GM11168 (cell line): ENCODE measurements at regions not wholly inside any gene's neighbourhood (a gene's known extent, or its start where the extent isn't known, plus 50 kb on each side); places are given as distances from the start of the nearest gene placed in this dataset.
"Not testable (repeated sequence)": the region's sequence is repeated elsewhere in the genome, so short reads cannot be mapped to it uniquely, and the experiment has no call there.

Experiments used
- in situ Hi-C: fragments of 300-500 bp; cut with MboI; formaldehyde crosslinking; loops from one replicate; pipeline ENCODE4 v1.12.0; 2022; ENCODE audit warnings: low sequenced_read_pairs; ENCODE audit not compliant: unreplicated experiment

DNA sequence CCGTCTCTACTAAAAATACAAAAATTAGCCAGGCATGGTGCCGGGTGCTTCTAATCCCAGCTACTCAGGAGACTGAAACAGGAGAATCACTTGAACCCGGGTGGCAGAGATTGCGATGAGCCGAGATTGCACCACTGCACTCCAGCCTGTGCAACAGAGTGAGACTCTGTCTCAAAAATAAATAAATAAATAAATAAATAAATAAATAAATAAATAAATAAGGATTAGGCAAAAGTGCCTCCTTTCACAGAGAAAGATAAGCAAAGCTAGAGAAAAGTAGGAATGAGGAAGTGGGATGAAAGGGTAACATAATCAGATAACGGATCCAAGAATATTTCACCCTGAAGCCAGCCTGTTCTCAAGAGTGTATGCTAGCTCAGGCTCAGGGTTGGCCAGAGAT lies 869.6 kb upstream of the AUTS2 start:
- in situ Hi-C loops = not testable (repeated sequence)

DNA sequence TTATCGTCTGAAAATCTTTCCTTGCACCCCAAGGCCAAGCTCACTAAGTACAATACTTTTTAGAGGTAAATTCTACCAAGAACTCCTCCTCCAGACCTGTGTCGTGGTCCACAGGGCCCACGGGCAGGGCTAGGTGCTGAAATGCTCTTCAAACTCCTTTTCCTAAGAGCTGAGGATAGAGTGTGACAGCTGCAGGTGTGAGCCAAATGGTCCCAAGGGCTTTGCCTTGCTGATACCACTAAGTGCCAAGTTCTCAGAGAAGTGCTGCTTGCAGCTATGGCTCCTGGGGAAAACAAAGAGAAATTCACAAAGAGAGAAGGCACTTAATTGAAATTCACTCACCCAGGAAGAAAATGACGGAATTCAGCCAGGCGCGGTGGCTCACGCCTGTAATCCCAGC lies 868.9 kb upstream of the AUTS2 start:
- in situ Hi-C loops = no loop called here

DNA sequence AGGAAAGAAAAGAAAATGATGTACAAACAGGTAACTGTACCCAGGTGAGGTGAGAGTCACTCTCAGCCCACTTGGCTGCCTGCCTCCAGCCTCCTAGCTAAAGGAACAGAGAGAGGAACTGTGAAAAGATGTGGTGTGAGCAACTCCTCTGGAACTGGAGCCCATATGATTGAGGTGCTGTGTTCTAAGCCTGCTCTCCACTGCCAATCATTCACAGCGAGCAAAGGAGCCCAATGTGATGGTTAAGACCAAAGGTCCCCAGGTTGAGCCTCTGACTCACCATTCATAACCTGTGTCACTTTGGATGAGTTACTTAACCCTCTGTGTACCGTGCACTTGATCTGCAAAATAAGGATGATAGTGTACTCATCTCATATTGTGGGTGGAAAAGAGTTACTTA lies 868.1 kb upstream of the AUTS2 start:
- in situ Hi-C loops = no loop called here

DNA sequence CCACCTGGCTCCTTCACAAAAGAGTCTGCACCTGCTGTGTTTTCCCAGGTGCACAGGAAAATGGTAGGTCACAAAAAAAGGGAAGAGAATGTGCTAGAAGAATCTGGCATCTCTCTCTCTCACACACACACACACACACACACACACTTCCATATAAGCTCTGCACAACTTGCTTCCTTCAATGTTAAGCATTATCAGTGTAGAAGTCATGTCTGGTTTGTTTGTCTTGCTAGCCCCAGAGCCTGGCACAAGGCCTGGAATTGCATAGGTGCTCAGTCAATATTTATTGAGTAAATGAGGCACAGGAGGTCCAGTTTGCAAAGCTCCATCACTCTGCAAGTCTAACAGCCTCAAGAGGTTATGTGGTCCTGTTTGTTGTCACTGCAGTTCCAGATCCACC lies 867.3 kb upstream of the AUTS2 start:
- in situ Hi-C loops = no loop called here

DNA sequence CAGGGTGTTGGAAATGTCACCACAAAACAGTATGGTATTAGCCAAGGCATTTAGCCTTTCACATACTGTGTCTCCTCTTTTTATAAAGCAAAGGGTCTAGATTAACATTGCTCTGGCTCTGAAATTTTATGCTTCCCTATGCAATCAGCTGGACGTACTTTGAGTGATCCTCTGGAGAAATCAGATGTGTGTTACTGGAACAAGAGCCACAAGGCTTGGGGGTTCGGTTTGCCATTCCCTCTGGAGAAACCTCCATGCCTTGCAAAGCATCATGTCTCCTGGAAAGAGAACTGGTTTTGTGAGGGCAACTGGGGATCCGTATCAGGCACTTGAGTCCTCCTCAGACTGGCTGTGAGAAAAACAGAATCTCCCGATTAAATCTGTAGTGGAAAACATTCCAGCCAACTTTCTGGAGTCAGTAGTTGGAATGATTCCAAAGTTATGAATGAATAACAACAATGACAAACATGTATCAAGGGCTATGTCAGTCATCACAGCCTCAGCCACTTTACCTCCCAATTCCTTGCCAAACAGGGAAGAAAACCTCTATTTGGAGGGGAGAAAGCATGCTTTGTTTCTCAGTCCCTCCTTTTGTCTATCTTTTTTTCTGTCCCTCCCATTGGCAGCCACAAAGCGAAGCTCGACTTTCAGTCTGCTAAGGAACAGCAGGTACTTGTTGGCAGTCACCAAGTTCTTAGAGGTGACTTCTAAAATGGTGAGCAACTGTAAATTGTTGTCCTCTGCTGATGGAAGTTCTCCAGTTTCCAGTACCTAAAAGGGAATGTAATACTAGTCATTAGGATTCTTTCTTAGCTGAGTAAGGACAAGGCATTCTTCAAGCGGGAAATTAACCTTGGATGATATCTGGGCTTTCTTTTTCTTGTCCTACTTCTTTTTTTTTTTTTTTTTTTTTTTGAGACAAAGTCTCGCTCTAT lies 864.8 kb upstream of the AUTS2 start:
- in situ Hi-C loops = no loop called here

DNA sequence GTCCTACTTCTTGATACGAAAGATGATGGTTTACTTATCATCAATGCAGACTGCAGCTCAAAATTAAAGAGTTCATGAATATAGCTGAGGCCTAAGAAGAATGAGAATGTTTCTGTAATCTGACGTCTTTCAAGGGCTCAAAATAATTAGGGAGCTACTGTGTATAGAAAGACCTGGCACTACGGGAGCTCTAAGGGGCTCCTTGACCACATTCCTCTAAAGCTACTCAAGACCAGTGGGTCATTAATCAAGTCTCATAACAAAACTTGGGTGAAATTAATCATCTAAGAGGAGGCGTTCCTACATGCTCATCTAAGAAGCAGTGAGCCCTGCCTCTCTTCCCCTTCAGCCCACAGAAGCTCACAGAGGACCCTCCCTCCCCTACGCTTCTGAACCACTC lies 863.8 kb upstream of the AUTS2 start:
- in situ Hi-C loops = no loop called here

DNA sequence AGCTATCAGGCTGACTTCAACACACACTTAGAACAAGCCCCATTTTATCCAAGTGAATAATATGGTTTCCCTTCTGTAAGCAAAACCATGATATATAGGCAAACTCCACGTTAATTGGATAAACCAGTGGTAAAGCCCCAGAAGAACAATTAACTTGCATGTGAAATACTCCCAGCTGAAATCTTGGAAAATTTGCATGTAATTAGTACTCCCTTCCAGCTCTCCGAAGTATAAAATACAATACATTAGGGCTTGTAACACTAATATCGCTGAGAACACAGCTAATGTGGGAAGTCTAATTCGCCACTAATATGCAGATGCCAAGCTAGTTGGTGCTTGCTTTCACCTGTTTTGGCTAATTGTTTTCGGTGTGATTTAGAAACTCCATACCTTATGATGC lies 859.0 kb upstream of the AUTS2 start:
- in situ Hi-C loops = no loop called here

DNA sequence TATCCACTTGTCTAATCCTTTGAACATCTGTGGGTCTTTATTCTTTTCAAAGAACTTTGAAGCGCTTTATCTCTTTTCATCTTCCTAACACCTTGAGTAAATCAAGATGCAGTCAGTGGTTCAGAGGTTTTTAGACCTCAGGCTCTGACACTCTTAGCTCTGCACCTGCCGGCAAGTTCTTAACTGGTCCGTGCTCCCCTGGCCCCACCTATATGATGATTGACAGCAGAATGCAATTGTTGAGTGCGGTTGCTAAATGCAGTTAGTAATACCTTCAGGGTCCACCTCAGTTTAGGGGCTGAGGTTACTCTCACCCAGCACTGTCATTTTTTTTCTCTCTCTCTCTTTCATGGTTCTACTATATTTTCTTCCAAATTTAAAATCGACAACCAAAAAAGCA lies 854.2 kb upstream of the AUTS2 start:
- in situ Hi-C loops = no loop called here

DNA sequence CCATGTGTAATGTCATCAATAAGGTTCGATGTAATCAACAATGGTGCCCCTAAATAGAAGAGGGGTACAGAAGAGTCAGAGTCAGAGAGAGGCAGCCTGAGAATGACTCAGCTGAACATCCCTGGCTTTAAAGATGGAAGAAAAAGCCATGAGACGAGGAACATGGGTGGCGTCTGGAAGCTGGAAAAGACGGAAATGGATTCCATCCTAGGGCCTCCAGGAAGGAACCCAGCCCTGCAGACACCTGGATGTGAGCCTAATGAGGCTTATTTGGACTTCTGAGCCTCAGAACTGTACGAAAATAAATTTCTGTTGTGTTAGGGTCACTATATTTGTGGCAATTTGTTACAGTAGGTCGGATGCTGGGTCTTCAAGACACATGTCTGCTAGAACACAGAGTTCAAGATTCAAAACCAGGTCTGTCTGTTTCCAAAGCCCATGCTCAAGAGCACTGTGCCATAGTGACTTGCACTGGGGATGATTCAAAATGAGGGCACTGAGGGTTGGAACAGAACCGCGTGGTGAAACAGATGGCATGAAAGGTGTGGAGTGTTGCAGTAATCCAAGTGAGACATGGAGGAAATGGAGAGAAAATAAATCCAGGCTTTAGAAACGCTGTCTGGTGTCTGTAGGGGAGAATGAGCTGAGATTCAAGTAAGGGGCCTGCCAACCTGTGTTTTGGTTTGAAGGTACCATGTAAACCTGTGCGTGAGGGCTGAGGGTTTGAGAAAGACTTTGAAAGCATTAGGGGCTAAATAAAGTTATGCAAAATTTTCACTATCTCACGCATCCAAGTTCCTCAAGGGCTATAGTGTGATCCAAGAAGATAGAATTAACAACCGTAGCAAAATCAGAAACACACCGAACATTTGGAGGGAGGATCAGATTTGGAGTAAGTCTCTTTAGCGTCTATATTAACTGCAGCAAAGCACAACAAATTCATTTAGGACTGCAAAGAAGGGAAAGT lies 849.1 kb upstream of the AUTS2 start:
- in situ Hi-C loops = no loop called here

DNA sequence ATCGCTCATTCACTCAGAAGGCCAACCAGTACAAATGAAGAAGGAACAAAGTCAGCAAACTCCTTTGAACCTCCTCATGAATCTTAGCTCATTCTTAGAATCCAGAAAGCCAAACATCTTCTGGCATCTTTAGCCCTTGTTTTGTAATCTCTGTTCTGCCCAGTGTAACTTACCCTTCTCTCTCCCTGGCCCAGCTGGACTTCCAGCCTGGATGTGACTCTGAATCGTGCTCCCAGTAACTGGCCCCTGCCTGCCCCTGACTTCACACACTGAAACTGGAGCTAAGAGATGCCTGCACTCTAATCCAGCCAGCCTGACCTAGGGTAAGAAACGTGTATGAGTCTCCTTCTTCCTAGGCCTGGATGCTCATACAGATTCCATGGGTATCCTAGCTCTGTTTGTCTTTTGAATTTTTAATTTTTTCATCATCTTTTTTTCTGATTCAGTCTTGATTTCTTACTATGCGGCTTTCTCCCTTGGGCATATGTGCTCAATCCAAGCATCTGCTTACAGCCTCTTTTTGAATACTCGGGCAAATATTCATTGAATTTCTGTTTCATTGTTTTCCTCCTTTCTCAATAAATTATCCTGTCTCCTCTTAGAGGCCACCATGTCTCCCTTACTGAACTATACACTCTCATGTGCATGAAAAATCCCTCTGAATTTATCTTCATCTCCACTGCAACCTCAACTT lies 845.6 kb upstream of the AUTS2 start:
- in situ Hi-C loops = no loop called here

DNA sequence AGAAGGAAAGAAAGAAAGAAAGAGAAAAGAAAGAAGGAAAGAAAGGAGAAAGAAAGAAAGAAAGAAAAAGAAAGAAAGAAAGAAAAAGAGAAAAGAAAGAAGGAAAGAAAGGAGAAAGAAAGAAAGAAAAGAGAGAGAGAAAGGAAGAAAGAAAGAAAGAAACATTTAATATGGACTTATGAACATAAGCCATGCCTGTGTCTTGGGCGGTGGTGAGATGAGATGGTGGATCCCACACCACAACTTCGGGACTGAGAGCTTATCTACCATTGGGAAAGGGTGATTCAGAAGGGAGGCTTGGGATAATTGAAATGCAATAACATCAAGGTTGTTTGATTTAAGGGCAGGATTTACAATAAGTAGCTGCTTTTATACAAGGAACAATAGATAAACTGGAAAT lies 843.9 kb upstream of the AUTS2 start:
- in situ Hi-C loops = no loop called here

DNA sequence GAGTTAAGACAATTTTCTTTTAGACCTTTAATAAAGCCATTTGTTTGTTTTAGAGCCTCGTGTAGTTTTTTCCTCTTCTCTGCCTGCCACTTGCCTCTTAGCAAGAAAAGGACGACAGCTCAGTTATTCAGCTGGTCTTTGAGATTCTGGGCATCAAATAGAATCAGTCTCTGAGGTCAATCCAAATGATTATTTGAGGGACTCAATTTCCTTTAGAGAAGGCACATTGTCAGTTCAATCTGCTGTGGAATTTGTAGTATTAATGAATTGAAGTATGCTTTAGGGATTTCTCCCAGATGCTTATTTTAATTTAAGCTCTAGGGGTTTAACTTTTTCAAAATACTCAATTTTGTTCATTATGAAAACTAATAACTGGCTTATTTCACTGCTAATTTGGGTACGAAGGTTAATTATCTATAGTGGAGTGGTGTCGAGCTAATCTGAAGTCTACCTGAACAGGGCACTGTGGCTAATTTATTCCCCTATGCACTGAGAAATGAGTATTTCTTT lies 841.2 kb upstream of the AUTS2 start:
- in situ Hi-C loops = no loop called here

DNA sequence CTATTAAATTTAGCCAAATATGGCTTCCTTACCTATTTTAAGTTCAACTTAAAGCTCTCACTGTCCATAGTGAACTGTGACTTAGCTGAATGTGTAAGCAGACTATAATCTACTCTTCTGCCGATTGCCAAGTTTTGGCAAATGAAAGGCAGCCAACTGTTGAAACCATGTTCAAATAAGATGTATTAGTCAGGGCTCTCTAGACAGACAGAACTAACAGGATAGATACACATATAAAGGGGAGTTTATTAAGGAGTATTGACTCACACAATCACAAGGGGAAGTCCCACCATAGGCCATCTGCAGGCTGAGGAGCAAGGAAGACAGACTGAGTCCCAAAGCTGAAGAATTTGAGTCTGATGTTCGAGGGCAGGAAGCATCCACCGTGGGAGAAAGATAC lies 837.7 kb upstream of the AUTS2 start:
- in situ Hi-C loops = no loop called here

DNA sequence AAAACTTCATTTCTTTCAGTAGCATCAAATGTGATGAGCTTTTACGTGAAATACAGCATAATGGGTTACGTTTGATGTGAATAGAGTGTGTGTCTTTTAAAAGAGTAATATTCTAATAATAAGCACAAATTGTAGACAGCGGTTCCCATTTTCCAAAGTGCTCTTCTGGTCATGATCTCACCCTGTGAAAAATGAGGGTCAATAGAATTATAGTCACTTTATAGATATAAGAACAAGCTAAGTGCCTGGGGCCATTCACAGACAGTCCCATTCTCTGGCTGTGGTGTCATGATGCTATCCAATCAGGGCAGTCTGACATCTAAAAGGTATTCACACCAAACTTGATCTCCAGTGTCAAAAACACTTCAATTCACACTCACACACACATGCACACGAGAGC lies 830.8 kb upstream of the AUTS2 start:
- in situ Hi-C loops = no loop called here

DNA sequence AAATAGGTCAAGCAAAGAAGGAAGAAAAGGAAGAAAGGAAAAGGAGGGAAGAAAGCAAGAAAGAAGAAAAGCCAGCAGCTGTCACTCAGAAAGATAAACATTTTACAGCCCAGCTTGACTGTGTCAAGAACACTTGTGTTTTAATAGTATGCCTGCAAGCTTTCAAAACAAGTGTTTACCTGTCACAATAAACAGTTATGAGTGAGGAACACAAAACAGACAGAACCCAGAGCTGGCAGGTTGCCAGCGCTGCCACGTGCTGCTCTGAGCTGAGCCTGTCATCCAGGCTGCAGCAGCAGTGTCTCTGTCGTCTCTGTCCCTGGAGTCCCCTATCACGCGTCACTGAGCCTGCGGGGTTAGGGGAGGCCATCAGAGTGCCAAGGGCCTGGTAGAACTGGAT lies 827.6 kb upstream of the AUTS2 start:
- in situ Hi-C loops = no loop called here

DNA sequence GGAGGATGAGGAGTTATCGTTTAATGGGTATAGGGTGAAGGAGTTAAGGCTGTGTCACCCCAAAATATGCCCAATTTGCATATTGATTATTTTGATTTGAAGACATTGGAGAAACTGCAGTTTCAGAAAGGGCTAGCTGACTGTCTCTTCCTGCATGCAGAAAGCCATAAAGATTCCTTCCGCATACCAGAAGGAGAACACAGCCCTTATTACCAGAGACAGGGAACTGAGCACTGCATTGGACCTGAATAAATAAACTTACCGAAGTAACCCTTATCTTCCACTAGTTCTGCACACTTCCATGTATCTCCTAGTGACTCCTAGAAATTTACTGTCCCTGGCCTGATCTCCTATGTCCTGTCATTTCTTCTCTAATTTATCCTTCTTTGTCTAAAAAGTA lies 821.9 kb upstream of the AUTS2 start:
- in situ Hi-C loops = no loop called here

DNA sequence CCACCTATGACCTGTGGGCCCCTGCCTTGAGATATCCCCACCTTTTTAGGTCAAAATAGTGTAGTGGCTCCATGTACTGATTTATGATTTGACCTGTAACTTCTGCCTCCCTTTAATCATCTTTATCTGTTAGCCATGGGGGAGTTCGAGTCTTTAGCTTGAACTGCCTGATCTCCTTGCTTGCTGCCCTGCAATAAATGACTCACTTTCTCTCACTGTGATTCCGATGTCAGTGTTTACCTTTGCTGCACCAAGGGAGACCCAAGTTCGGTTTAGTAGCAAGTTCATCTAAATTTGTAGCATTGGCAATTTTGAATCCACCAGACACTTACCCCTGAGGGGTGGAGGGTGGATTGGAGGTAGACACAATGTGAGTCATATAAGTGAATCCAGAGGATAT lies 814.6 kb upstream of the AUTS2 start:
- in situ Hi-C loops = no loop called here

DNA sequence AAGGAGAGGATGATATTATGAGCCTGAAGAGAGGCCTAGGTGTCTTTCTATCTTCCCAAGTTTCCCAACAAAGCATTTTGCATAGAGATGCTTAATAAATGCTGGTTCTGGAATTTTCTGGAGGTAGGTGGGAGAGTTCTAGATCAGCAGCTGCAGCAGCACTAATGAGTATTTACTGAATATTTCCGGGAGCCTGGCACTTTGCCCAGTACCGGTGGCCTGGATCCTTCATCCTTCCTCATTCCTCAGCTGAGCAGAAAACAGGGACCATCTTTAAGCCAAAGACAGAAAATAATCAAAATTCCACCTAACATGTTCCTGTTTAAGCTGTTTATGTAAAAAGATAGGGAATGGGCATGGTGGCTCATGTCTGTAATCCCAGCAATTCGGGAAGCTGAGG lies 813.2 kb upstream of the AUTS2 start:
- in situ Hi-C loops = no loop called here

DNA sequence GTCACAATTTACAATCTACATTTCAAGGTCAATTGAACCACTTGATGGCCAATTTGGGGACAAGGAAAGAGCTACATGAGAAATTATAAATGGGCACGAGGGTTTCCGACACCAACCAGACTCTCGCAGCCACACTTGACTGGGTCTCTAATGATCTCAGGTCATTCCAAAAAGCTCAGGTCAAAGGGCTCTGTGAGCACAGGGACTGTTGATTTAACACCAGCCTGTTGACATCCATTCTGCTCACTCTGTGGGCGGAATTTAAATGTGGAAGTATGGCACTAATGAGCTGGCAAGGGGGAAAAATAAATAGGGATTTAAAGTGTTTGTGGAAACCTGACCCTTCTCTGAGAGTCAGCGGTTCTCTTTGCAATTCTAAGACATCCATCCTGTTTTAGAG lies 810.7 kb upstream of the AUTS2 start:
- in situ Hi-C loops = no loop called here

DNA sequence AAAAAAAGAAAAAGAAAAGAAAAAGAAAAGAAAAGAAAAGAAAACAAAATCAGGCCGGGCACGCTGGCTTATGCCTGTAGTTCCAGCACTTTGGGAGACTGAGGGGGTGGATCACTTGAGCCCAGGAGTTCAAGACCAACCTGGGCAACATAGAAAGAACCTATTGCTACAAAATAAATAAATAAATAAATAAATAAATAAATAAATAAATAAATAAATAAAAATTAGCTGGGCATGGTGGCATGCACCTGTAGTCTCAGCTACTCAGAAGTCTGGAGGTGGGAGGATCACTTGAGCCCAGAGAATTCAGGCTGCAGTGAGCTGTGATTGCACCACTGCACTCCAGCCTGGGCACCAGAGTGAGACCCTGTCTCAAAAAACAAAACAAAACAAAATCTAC lies 809.7 kb upstream of the AUTS2 start:
- in situ Hi-C loops = not testable (repeated sequence)
